HG03060 (cell line): ENCODE measurements at regions not wholly inside any gene's neighbourhood (a gene's known extent, or its start where the extent isn't known, plus 50 kb on each side); places are given as distances from the start of the nearest gene placed in this dataset.
"Not testable (repeated sequence)": the region's sequence is repeated elsewhere in the genome, so short reads cannot be mapped to it uniquely, and the experiment has no call there.

ENCODE experiments used
- ATAC-seq: cut with Tn5 transposase; IDR thresholded peaks from one replicate; pipeline ENCODE4 v1.9.1; 2021; ENCODE audit warnings: low read depth, moderate number of reproducible peaks; ENCODE audit not compliant: unreplicated experiment

DNA sequence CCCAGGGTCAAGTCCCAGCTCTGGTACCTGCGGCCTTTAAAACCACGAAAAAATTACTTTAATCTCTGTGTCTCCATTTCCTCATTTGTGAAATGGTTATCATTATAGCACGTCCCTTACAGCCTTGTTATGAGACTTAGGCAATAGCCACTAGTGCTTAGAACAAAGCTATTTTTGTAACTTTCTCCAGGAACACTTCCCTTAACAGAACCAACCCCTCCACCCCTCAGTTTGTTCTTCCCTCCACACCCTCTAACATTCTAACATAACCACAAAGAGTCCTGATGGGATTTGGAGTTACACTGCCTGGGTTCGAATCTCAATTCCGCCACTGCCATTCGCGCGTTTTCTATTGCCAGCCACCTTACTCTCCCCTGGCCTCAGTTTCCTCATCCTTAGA, 2777.4 kb upstream of the TPTE start:
- ATAC-seq = not testable (repeated sequence)

DNA sequence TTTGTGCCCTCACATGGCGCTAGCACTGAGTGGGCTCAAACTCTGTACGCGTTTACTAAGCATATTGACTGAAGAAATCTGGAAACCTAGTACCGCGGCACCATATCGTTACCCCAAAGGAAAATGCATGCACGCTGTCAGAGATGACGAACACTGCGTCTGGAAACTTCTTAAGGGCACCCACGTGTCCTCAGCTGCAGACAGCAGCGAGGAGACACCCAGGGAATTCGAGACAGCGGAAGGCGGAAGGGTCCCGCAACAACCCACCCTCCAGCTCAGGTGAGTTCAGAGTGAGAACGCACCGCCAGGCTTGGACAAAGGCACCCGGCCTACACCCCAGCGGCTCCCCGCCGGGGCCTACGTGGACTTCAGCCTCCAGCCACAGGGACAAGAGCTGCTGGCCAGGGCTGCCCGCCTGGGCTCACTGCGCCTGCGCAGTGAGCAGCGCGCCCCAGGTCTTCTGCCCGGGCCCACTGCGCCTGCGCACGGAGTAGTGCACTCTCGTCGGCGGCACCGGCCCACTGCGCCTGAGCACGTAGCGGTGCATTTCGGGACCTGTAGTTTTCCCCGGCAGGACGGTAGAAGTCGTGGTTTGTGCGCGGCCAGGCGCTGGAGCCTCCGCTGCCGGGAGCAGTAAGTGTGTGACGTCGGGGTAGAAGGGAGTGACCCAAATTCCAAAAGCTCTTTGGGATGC, 2776.8 kb upstream of the TPTE start:
- peak; percentile 52 for ATAC-seq

- ATAC-seq = not testable (repeated sequence)
Observed at GRCh38 chr21:7745100-7745450, 2776.3 kb upstream of the TPTE start.

GRCh38 chr21:7747964-7748363, 2773.4 kb upstream of the TPTE start:
- not testable (repeated sequence) for ATAC-seq

- ATAC-seq = not testable (repeated sequence)
Observed at GRCh38 chr21:7752611-7753010, 2768.8 kb upstream of the TPTE start.

- peak; percentile 94 for ATAC-seq
Observed at GRCh38 chr21:7753380-7753877, 2768.0 kb upstream of the TPTE start.

DNA sequence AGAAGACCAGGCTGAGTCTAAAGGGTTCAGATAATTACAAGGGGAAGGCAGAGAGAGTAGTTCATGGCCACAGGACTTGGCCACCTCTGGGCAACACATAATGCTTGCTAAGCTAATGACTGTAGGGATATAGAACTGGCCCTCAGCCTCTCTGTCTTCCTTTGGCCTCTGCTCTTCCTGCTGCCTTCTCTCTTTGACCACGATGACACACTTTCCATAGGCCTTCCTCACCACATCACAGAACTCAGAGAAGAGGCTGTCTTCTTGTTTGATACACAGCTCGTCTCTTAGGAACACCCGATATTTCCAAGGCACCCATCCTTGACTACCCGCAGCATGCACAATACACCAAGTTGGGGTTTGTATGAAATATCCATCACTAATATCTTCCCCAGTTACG, 2751.4 kb upstream of the TPTE start:
- ATAC-seq = not testable (repeated sequence)

DNA sequence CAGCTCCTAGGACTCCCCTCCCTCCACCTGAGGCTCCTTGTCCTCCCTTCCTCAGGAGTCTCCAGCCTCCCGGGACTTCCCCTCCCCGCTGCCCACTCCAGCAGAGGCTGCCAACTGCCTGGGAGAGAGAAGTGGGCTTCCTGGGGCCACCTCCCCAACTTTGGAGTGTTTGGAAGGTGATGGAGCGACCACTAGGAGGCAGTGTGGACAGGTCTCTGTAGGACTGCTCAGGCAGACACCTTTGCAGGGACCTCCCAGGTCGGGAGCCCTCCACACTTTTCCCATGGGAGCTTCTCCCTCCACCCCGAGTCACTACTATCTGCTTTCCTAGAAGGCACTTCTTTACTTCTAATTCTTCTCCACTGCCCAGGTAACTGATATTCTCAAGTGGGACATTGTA, 2747.2 kb upstream of the TPTE start:
- not testable (repeated sequence) for ATAC-seq

GRCh38 chr21:7775327-7775984, 2745.9 kb upstream of the TPTE start:
- not testable (repeated sequence) for ATAC-seq

GRCh38 chr21:7776035-7776434, 2745.3 kb upstream of the TPTE start:
- not testable (repeated sequence) for ATAC-seq

DNA sequence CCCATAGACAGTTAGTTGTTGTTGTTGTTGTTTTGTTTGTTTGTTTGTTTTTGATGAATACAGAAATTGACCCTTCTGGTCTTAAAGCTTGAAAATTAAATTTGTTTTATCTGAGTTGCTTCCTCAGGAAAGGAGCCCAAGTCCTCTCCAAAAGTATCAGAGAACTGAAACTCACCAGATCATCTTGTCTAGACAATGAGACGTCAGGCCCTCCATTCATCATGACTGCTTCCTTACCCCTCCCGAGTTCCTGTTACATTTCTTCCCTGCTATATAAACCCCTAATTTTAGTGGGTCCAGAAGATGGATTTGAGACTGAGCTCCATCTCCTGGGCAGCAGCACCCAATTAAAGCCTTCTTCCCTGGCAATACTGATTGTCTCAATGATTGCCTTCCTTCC, 2744.8 kb upstream of the TPTE start:
- not testable (repeated sequence) for ATAC-seq

DNA sequence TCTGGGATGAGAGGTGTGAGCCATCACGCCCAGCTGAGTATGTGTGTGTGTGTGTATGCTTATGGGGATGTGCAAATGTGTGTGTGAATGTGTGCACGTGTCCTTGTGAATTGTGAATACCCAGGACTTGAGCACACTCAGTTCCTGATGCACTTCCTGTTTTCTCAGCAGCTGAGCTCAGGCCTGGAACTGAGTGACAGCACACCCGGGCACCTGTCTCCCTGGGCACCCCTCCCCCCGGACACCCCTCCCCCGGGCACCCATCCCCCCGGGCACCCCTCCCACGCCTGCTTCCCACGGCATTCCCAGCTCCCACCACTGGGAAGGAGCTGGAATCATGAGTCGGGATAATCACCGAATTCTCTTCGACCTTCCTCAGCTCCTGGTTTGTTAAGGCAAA, 2744.1 kb upstream of the TPTE start:
- ATAC-seq = not testable (repeated sequence)

DNA sequence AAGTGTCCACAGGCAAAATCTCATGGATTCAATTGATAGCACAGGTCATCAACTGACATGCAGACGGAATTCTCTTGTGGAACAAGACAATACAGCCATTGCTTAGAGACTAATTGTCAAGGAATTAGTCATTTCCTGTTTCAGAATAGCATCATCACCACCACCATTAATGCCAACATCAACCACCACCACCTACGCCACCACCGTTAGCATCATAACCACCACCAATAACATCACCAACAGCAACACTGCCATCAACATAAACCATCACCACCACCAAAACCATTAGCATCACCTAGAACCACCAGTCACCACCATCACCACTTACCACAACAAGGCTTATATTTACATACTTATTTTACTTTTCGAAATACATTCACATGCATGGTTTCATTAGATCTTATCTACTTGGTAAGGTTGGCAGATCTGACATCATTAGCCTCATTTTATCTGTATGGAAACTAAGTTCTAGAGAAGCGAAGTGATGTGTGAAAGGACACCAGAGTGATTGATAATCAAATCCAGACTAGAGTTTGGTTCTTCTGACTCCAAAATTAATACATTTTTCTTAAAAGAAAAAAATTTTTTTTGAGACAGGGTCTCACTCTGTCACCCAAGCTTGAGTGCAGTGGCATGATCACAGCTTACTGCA, 2733.8 kb upstream of the TPTE start:
- not testable (repeated sequence) for ATAC-seq

DNA sequence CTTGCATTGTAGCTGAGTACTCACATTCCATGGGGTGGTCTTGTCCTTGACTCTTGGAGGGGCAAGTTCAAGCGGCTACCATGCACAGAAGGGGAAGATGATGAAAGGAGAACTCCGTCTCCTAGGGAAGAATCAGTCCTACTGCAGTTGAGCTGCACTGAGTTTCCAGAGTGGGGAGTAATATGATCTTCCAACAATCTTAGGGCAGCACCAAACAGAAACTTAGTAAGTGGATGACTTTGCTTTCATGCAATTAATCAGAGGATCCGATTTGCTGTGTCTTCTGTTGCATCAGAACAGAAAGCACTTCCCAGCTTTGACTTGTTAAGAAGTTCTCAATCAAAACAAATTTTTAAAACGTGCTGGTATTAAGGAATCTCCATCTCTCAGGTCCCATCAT, 2727.6 kb upstream of the TPTE start:
- ATAC-seq = not testable (repeated sequence)

GRCh38 chr21:7797328-7797727, 2724.1 kb upstream of the TPTE start:
- not testable (repeated sequence) for ATAC-seq

- ATAC-seq = not testable (repeated sequence)
Observed at GRCh38 chr21:7798446-7798845, 2722.9 kb upstream of the TPTE start.

GRCh38 chr21:7799697-7800096, 2721.7 kb upstream of the TPTE start:
- not testable (repeated sequence) for ATAC-seq

- ATAC-seq = not testable (repeated sequence)
Observed at GRCh38 chr21:7813475-7813874, 2707.9 kb upstream of the TPTE start.

GRCh38 chr21:7817013-7817412, 2704.4 kb upstream of the TPTE start:
- not testable (repeated sequence) for ATAC-seq

DNA sequence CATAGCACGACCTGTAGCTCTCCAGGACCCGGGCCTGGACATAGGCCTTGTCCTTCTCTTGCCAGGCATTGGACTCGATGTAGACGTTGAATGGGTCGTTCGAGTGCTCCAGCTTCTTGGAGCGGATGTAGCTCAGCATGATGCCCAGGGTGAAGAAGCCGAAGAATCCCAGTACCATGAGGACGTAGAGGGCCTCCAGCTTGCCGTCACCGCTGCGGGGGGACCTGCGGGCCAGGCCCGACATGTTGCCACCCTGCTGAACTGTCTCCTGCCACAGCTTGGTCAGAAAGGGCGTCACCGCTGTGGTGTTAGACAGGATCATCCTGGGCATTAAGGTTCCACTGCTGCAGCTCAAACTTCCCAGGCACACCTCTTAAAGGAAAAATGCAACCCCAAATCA, 2702.1 kb upstream of the TPTE start:
- not testable (repeated sequence) for ATAC-seq

GRCh38 chr21:7825627-7826026, 2695.8 kb upstream of the TPTE start:
- ATAC-seq = not testable (repeated sequence)
